KG1 (cell line): ENCODE measurements at regions not wholly inside any gene's neighbourhood (a gene's known extent, or its start where the extent isn't known, plus 50 kb on each side); places are given as distances from the start of the nearest gene placed in this dataset.

Experiments used
- DNase-seq: peaks from one replicate; lab custom pipeline; 2025; lab: John Stamatoyannopoulos, UW

- no peak for DNase-seq
Observed at GRCh38 chr1:195562074-195562473, 1046.2 kb downstream of the KCNT2 start.

GRCh38 chr1:195550071-195550862, 1058.0 kb downstream of the KCNT2 start:
- DNase-seq, result no peak

- no peak for DNase-seq
Observed at GRCh38 chr1:195530961-195531360, 1077.3 kb downstream of the KCNT2 start.

- DNase-seq, result no peak
Observed at GRCh38 chr1:195529881-195530280, 1078.4 kb downstream of the KCNT2 start.

GRCh38 chr1:195520757-195521156, 1087.5 kb downstream of the KCNT2 start:
- no peak for DNase-seq

- DNase-seq, result no peak
Observed at GRCh38 chr1:195516036-195516435, 1092.2 kb downstream of the KCNT2 start.

GRCh38 chr1:195511501-195511900, 1096.7 kb downstream of the KCNT2 start:
- DNase-seq, result no peak

GRCh38 chr1:195501118-195501517, 1107.1 kb downstream of the KCNT2 start:
- no peak for DNase-seq

GRCh38 chr1:195495720-195496635, 1112.3 kb downstream of the KCNT2 start:
- DNase-seq, result no peak

- no peak for DNase-seq
Observed at GRCh38 chr1:195482137-195482536, 1126.1 kb downstream of the KCNT2 start.

GRCh38 chr1:195481293-195481692, 1126.9 kb downstream of the KCNT2 start:
- no peak for DNase-seq

GRCh38 chr1:195475568-195475967, 1132.7 kb downstream of the KCNT2 start:
- no peak for DNase-seq

GRCh38 chr1:195472291-195472690, 1135.9 kb downstream of the KCNT2 start:
- DNase-seq, result no peak

- DNase-seq, result no peak
Observed at GRCh38 chr1:195466639-195467038, 1141.6 kb downstream of the KCNT2 start.

- no peak for DNase-seq
Observed at GRCh38 chr1:195462646-195463045, 1145.6 kb downstream of the KCNT2 start.

GRCh38 chr1:195462152-195462551, 1146.1 kb downstream of the KCNT2 start:
- DNase-seq, result no peak

GRCh38 chr1:195458365-195458764, 1149.9 kb downstream of the KCNT2 start:
- no peak for DNase-seq

- DNase-seq, result no peak
Observed at GRCh38 chr1:195450794-195451193, 1157.4 kb downstream of the KCNT2 start.

- no peak for DNase-seq
Observed at GRCh38 chr1:195439661-195440060, 1168.6 kb downstream of the KCNT2 start.

GRCh38 chr1:195434566-195435203, 1173.6 kb downstream of the KCNT2 start:
- no peak for DNase-seq

GRCh38 chr1:195430826-195431225, 1177.4 kb downstream of the KCNT2 start:
- DNase-seq, result no peak

GRCh38 chr1:195428927-195429326, 1179.3 kb downstream of the KCNT2 start:
- DNase-seq, result no peak

- DNase-seq, result no peak
Observed at GRCh38 chr1:195415584-195415983, 1192.7 kb downstream of the KCNT2 start.
